T-helper 17 cell (primary cell): ENCODE measurements at regions not wholly inside any gene's neighbourhood (a gene's known extent, or its start where the extent isn't known, plus 50 kb on each side); places are given as distances from the start of the nearest gene placed in this dataset.
"Not testable (repeated sequence)": the region's sequence is repeated elsewhere in the genome, so short reads cannot be mapped to it uniquely, and the experiment has no call there.

ENCODE experiments used
- ATAC-seq: fragments of 150-1000 bp; cut with Tn5 transposase; 2 replicates; pipeline ENCODE4 v1.10.0; 2021; ENCODE audit warnings: mild to moderate bottlenecking, moderate library complexity
- DNase-seq, 3 donors: peaks; one replicate each; pipeline versions ENCODE4 v3.0.0 to v3.0.0-alpha.2; 2020 to 2021
- H3K9me3 ChIP-seq: one replicate; pipeline ENCODE4 v1.7.0; 2013; ENCODE audit warnings: low read length, mild to moderate bottlenecking; ENCODE audit not compliant: control insufficient read depth, poor library complexity, severe bottlenecking
- H3K27ac Mint-ChIP-seq: one replicate; pipeline ENCODE4 v1.8.0; 2022; ENCODE audit warnings: mild to moderate bottlenecking, moderate library complexity, mixed read lengths
- H3K27me3 Mint-ChIP-seq: one replicate; pipeline ENCODE4 v1.8.0; 2022; ENCODE audit warnings: mixed read lengths
- H3K36me3 Mint-ChIP-seq: one replicate; pipeline ENCODE4 v1.8.0; 2022; ENCODE audit warnings: low read depth, mixed read lengths
- H3K4me1 Mint-ChIP-seq: one replicate; pipeline ENCODE4 v1.8.0; 2022; ENCODE audit warnings: mild to moderate bottlenecking, mixed read lengths
- H3K4me3 Mint-ChIP-seq: one replicate; pipeline ENCODE4 v1.8.0; 2022; ENCODE audit warnings: mild to moderate bottlenecking, moderate library complexity, mixed read lengths

DNA sequence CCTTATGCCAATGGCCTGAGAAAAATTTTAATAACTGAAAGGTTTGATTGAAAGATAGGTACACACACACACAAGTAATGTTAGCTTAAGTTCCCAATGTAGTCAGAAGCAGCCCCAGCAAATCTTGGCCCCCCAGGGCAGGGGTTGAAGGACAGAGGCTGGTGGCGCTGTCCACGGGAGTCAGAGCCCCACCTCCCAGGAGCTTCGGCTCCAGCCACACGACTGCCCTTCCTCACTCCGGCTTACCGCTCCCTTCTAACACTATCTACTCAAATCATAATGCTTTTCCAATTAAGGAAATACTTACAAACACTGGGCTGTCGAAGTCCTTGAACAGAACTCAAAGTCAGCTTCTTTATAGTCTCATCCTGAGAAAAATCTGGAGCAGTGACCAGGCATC lies 163.9 kb upstream of the NBPF12 start:
- H3K36me3 Mint-ChIP-seq, H3K4me3 Mint-ChIP-seq, H3K4me1 Mint-ChIP-seq, H3K27me3 Mint-ChIP-seq, ATAC-seq, H3K27ac Mint-ChIP-seq, DNase-seq, H3K9me3 ChIP-seq: not testable (repeated sequence)

DNA sequence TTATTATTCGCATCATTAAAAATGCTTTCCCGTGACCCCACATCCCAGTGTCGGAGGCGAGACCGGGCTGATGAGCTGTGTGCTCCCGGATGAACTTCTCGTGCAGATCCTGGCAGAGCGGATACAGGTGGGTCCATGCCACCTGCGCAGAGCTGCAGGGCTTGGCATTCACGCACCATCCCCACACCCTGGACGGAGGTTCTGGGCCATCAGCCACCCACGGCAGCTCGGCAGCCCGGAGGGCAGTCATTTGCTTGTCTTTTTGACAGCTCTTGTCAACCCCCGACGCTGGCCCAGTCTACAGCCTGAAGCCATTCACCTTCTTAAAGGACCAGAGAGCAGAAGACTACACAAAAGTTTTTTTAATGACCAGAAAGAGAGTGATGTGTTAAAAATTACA lies 166.7 kb upstream of the NBPF12 start:
- not testable (repeated sequence) for DNase-seq, H3K4me3 Mint-ChIP-seq, ATAC-seq, H3K4me1 Mint-ChIP-seq, H3K36me3 Mint-ChIP-seq, H3K9me3 ChIP-seq, H3K27ac Mint-ChIP-seq, H3K27me3 Mint-ChIP-seq

DNA sequence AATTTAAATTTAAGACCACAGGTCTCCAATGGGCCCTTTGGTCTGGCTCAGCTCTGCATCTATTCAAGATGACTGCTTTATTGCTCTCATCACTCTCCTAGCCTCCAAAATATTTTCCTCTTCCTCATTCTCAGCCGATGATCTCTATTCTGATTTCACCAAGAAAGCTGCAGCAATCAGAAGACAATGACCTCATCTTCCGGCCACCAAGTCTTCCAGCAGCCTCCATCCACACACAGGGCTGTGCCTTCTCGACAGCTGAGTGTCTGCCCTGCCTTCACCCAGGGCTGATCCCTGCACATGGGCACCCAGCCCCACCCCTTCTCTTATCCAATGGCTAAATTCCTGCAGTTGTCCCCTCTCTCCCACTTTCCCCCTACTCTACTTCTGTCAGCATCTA lies 167.1 kb upstream of the NBPF12 start:
- not testable (repeated sequence) for H3K27me3 Mint-ChIP-seq, H3K36me3 Mint-ChIP-seq, H3K9me3 ChIP-seq, H3K4me3 Mint-ChIP-seq, ATAC-seq, H3K4me1 Mint-ChIP-seq, H3K27ac Mint-ChIP-seq, DNase-seq

DNA sequence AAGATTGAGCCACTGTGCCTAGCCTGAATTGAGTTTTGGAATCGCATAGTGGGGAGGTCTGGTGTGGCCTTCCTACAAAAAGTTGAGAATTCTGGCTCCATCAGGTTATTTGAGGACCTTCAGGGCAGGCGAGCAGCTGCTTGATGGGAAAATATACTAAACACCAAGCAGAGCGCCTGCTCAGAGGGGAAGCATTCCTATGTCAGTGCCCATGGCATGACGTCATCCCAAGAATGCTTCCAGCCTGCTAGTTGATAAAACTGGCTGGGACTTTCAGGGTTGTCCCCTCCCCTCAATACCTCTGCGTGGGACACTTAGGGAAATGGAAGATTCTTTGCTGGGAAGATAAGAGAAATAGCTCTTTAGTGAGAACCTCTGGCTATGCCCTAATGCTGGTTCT lies 174.9 kb upstream of the NBPF12 start:
- H3K36me3 Mint-ChIP-seq, H3K9me3 ChIP-seq, H3K4me1 Mint-ChIP-seq, DNase-seq, ATAC-seq, H3K27ac Mint-ChIP-seq, H3K4me3 Mint-ChIP-seq, H3K27me3 Mint-ChIP-seq: not testable (repeated sequence)

DNA sequence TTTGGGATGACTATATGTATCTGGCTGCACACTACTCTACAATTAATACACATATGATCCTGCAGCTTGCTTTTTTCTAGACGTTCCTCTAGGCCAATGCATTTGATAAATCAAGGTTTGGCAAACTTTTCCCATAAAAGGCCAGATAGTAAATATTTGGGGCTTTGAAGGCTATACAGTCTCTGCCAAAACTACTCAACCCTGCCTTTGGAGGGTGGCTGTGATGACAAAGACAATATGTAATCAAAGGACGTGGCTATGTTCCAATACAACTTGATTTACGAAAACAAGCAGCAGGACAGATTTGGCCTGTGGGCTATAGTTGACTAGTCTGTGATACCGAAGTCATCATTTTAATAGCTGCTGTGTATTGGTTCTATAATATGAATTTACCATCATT lies 181.3 kb upstream of the NBPF12 start:
- not testable (repeated sequence) for H3K27me3 Mint-ChIP-seq, H3K9me3 ChIP-seq, H3K4me3 Mint-ChIP-seq, DNase-seq, ATAC-seq, H3K36me3 Mint-ChIP-seq, H3K27ac Mint-ChIP-seq, H3K4me1 Mint-ChIP-seq

DNA sequence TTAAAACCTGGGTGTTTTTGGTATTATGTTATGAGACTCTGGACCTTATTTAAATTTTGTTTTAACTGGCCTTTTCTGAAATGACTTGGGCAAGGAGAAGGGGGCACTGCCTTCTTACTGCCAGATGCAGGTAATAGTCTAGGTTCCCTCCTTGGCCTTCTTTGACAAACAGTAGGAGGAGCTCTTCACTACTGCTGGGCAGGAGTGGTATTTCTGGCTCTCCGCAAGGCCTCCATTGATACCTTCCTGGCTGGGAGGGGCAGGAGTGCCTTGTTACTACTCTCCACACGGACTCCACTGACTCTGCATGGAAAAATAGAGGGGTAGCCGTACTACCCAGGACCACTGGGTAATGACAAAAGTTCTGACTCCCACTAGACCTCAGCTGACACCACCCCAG lies 189.4 kb upstream of the NBPF12 start:
- not testable (repeated sequence) for DNase-seq, H3K4me3 Mint-ChIP-seq, ATAC-seq, H3K36me3 Mint-ChIP-seq, H3K9me3 ChIP-seq, H3K27me3 Mint-ChIP-seq, H3K4me1 Mint-ChIP-seq, H3K27ac Mint-ChIP-seq

DNA sequence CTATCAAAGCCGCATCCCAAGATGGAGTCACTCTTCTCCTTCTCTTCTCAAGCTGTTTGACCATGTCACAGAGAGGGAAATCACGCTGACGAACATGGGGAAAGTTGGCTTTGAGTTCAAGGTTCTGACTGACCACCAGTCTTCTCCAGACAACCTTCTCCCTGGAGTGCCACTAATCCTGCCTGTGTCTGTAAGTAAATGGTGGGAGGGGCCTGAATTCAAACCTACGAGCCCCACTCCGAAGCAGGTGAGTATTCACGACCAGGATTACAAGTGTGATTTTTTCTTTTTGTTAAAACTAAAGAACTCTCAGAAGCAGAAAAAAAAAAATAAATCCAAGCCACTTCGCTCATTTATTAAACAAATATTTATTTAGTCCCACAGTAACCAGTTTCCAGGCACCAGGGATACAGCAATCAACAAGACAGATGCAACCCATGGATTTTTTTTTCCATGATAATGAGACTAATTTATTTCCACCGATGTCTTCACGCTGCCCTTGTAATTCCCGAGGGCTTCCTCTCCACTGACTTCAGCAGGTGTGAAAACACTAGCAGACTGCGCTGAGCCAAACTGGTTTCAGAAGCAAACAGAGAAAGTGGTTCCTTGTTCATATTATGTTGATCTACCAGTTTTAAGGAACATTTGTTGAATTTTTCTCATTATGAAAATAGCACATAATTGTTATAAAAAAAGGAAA lies 206.0 kb upstream of the NBPF12 start:
- H3K27me3 Mint-ChIP-seq, H3K27ac Mint-ChIP-seq, H3K4me1 Mint-ChIP-seq, H3K36me3 Mint-ChIP-seq, ATAC-seq, H3K9me3 ChIP-seq, DNase-seq, H3K4me3 Mint-ChIP-seq: not testable (repeated sequence)

DNA sequence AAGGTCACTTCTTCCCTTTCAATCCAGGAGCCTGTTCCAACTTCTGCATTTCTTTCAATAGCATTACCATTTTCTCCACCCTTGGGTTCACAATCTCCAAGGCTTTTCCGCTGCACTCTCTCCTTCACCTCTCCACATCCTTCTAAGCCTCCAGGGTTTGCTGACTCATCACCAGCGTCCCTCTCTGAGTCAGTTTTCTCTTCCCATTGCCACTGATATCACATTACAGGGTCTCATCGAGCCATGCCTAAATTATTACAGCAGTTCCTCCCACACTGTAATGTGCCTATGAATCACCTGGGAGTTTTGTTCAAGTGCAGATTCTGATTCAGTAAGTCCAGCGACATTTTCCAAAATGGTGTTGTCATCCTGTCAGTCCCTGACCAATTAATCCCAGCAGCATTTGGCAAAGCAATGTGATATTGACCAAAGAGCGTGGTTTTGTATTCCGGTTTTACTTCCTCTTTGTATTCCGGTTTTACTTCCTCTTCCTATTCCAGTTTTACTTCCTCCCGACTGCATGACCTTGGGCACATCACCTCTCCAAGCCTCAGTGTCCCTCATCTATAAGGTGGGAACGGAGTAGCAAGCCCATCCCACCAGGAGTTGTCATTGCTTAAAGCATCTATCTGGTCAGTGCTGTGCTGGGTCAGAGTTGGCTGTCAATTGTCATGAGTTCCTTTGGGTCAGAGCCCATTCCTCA lies 208.3 kb upstream of the NBPF12 start:
- ATAC-seq, H3K4me1 Mint-ChIP-seq, H3K36me3 Mint-ChIP-seq: not testable (repeated sequence)

DNA sequence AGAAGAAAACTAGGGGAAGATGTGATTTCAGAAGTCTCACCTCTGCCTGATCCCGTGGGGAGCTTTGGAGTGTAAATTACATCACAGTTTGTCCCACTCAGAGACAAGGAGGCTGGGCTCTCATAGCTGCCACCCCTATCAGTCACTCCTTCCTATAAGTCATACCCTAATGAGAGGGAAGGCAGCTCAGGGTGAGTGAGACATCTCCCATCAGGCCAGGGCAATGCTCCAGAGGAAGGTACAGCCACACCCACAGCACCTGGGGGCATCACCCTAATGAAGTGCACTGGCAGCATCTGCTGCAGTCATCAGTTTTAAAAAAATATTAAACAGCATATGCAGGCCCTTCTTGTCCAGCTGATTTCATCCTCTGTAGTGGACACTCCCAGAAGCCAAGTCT lies 223.1 kb upstream of the NBPF12 start:
- not testable (repeated sequence) for ATAC-seq, H3K27me3 Mint-ChIP-seq, DNase-seq

More for the DNA sequence above, 208.3 kb upstream of the NBPF12 start:
- not testable (repeated sequence) for H3K9me3 ChIP-seq, DNase-seq, H3K27me3 Mint-ChIP-seq, H3K4me3 Mint-ChIP-seq, H3K27ac Mint-ChIP-seq

DNA sequence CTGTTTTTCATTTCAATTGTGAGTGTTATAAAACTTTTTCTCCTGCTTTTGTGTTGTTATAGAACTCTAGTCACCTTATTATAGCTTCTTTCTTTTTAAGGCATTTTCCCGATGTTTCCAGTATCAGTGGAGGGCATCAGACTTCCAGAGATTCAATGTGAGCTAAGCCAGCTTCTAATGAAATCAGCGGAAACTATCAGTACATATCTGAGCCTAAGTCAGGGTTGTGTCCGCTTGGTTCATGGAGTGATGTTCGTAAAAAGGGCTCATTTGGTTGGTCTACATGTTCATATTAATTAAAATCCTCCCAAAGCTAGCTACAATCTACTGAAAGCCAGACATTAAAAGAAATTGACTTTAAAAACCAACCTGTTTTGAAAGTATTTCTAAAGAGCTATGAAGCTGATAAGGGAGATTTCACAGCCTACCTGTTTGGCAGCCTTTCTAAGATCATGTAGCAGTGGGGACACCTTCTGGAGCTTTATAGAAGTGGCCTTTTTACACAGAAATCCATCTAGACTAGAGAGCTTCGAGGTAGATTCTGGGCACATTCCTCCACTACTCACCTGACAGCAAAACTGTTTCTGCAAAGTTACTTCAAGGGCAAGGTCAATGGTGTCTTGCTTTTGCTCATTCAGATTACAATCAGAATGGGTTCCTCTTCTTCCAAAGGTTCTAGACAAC lies 227.1 kb upstream of the NBPF12 start:
- H3K9me3 ChIP-seq, H3K4me3 Mint-ChIP-seq, H3K36me3 Mint-ChIP-seq, H3K27ac Mint-ChIP-seq, DNase-seq, H3K4me1 Mint-ChIP-seq, H3K27me3 Mint-ChIP-seq: not testable (repeated sequence)
- ATAC-seq = peak; percentile 57

More for the DNA sequence above, 223.1 kb upstream of the NBPF12 start:
- H3K9me3 ChIP-seq, H3K27ac Mint-ChIP-seq, H3K36me3 Mint-ChIP-seq, H3K4me3 Mint-ChIP-seq, H3K4me1 Mint-ChIP-seq: not testable (repeated sequence)

DNA sequence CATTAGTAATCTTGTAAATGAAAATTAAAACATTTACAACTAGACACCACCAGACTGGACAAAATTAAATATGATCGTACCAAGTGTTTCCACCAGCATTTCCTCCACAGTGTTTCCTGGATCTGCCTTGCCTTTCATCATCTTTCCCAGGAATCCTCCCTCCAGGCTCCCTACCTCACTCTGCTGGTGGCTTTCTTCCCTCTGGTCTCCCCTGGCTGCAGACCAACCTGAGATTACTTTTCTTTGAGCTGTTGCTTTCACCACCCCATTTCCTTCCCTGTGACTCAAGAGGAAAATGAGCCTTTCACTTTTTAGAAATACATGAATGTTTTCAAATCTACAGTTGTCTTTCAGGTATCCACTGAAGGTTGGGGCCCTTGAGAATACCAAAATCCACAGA lies 228.8 kb upstream of the NBPF12 start:
- not testable (repeated sequence) for H3K36me3 Mint-ChIP-seq, H3K4me1 Mint-ChIP-seq, ATAC-seq, H3K27me3 Mint-ChIP-seq, H3K4me3 Mint-ChIP-seq, H3K9me3 ChIP-seq, DNase-seq, H3K27ac Mint-ChIP-seq

DNA sequence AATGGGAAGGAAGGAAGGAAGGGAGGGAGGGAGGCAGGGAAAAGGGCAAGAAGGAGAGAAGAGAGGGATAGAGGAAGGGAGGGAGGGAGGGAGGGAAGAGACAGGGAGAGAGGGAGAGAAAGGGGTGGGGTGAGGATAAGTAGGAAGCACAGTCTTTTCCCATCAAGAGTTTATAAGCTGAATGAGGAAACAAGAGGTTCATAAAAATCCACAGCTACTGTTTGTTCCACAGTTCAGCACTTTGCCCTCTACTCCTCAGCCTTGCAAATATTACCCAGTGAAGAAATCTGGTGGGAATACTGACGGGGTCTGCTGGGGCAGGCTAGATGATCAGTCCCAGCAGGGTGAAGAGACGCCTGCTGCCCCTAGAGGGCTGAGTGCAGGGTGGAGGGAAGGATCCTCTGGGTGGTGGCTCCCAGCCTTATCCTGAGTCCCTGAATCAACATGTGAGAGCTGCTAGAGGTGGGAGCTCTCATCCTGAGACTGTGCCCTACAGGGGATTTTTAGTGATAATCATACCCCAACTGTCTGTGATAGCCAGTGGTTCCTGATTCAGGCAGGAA lies 233.9 kb upstream of the NBPF12 start:
- not testable (repeated sequence) for H3K27ac Mint-ChIP-seq, H3K9me3 ChIP-seq, H3K4me3 Mint-ChIP-seq, H3K4me1 Mint-ChIP-seq, H3K36me3 Mint-ChIP-seq, DNase-seq, H3K27me3 Mint-ChIP-seq, ATAC-seq

DNA sequence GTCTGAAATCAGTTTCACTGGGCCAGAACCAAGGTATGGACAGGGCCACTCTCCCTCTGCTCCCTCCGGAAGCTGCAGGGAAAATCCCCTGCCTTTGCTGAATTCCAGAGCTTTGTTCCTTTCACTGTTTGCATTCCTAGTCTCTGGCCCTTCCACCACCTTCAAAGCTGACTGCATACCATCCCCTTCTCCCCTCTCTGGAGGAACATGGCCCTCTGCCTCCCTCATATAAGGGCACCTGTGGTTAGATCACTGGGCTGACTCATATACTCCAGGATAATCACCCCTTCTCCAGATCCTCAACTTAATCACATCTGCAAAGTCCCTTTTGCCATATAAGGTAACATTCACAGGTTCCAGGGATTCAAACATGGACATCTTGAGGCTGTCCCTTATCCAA lies 236.8 kb upstream of the NBPF12 start:
- H3K4me3 Mint-ChIP-seq, H3K27me3 Mint-ChIP-seq, H3K9me3 ChIP-seq, DNase-seq, H3K27ac Mint-ChIP-seq, H3K36me3 Mint-ChIP-seq, ATAC-seq, H3K4me1 Mint-ChIP-seq: not testable (repeated sequence)
